IMR-90 (cell line): ENCODE measurements at regions not wholly inside any gene's neighbourhood (a gene's known extent, or its start where the extent isn't known, plus 50 kb on each side); places are given as distances from the start of the nearest gene placed in this dataset.
A peak's percentile ranks its signal among the peaks of the same experiment; 100 is the strongest.

Experiments
- ATAC-seq: fragments of 200-7000 bp; cut with Tn5 transposase; 2 replicates; pipeline ENCODE4 v1.9.1; 2020; ENCODE audit warnings: low read depth, mild to moderate bottlenecking, moderate library complexity
- BruUV-seq: library from RNA; stranded (reverse); fragments of 400-500 nt; replicated peaks from 2 replicates; lab custom pipeline; 2021; lab: Mats Ljungman, UMichigan
- CTCF ChIA-PET: fragments of 300-600 bp; formaldehyde crosslinking; extraction: SDS; loops from one replicate; lab custom pipeline; 2021; ENCODE audit warnings: antibody characterized with exemption; lab: Yijun Ruan, JAX
- POLR2A ChIA-PET: fragments of 300-600 bp; sonication (Branson Sonifier 250); formaldehyde crosslinking; loops from one replicate; lab custom pipeline; 2022; ENCODE audit warnings: antibody characterized with exemption; ENCODE audit not compliant: unreplicated experiment; lab: Charles Lee
- DNase-seq: peaks from one replicate; pipeline ENCODE4 v3.0.0; 2013
- H2AFZ ChIP-seq: replicated peaks from 2 replicates; pipeline ENCODE3; 2013; ENCODE audit warnings: low read length, mild to moderate bottlenecking; ENCODE audit not compliant: poor library complexity
- H2AK5ac ChIP-seq: 2 replicates; pipeline ENCODE4 v1.6.1; 2013; ENCODE audit warnings: low read depth, low read length, inconsistent platforms
- H2AK9ac ChIP-seq: replicated peaks from 2 replicates; pipeline ENCODE3; 2013; ENCODE audit warnings: mild to moderate bottlenecking, low read depth, low read length, moderate library complexity; ENCODE audit not compliant: poor library complexity
- H2BK120ac ChIP-seq: 2 replicates; pipeline ENCODE4 v1.6.1; 2013; ENCODE audit warnings: low read depth, low read length, inconsistent platforms
- H2BK15ac ChIP-seq: 3 replicates; pipeline ENCODE4 v1.6.1; 2013; ENCODE audit warnings: low read depth, low read length, inconsistent platforms
- H2BK20ac ChIP-seq: 2 replicates; pipeline ENCODE4 v1.6.1; 2013; ENCODE audit warnings: low read depth, mild to moderate bottlenecking, inconsistent platforms, low read length, moderate library complexity
- H2BK5ac ChIP-seq: 2 replicates; pipeline ENCODE4 v1.6.1; 2013; ENCODE audit warnings: mild to moderate bottlenecking, low read depth, low read length, inconsistent platforms; ENCODE audit not compliant: poor library complexity, severe bottlenecking
- H3K14ac ChIP-seq: replicated peaks from 2 replicates; pipeline ENCODE4 v1.6.1; 2013; ENCODE audit warnings: low read depth, low read length, inconsistent platforms
- H3K18ac ChIP-seq: 2 replicates; pipeline ENCODE4 v1.6.1; 2013; ENCODE audit warnings: low read depth, low read length, control low read depth
- H3K23ac ChIP-seq: 2 replicates; pipeline ENCODE4 v1.6.1; 2013; ENCODE audit warnings: low read depth, low read length, inconsistent platforms
- H3K27ac ChIP-seq: 2 replicates; pipeline ENCODE4 v1.5.1; 2013; ENCODE audit warnings: mild to moderate bottlenecking, control low read depth, low read length; ENCODE audit not compliant: insufficient read depth
- H3K27me3 ChIP-seq: 2 replicates; pipeline ENCODE4 v1.6.1; 2013; ENCODE audit warnings: low read length; ENCODE audit not compliant: control insufficient read depth, insufficient read depth
- H3K36me3 ChIP-seq: 2 replicates; pipeline ENCODE4 v1.6.1; 2013; ENCODE audit warnings: low read length, mixed read lengths; ENCODE audit not compliant: control insufficient read depth, insufficient read depth
- H3K4ac ChIP-seq: 2 replicates; pipeline ENCODE4 v1.6.1; 2013; ENCODE audit warnings: low read depth, low read length, inconsistent platforms
- H3K4me1 ChIP-seq: 2 replicates; pipeline ENCODE4 v1.6.1; 2013; ENCODE audit warnings: low read length, mixed read lengths; ENCODE audit not compliant: control insufficient read depth, insufficient read depth
- H3K4me2 ChIP-seq: 2 replicates; pipeline ENCODE4 v1.6.1; 2013; ENCODE audit warnings: low read depth, mild to moderate bottlenecking, control low read depth, low read length, moderate library complexity
- H3K4me3 ChIP-seq: 2 replicates; pipeline ENCODE4 v1.5.1; 2013; ENCODE audit warnings: low read depth, mild to moderate bottlenecking, control low read depth, low read length, moderate library complexity; ENCODE audit not compliant: insufficient read depth
- H3K56ac ChIP-seq: 2 replicates; pipeline ENCODE4 v1.6.1; 2013; ENCODE audit warnings: low read length, inconsistent platforms; ENCODE audit not compliant: insufficient read depth; ENCODE audit errors: extremely low read depth
- H3K79me1 ChIP-seq, 2 experiments: 2 replicates each; pipeline ENCODE4 v1.6.1; 2013; ENCODE audit warnings: low read length in 2 of 2, inconsistent platforms in 1 of 2, low read depth in 1 of 2
- H3K9ac ChIP-seq: 2 replicates; pipeline ENCODE4 v1.6.1; 2013; ENCODE audit warnings: low read depth, low read length, control low read depth
- H3K9me1 ChIP-seq: 2 replicates; pipeline ENCODE4 v1.6.1; 2013; ENCODE audit warnings: low read length, inconsistent platforms; ENCODE audit not compliant: insufficient read depth
- H3K9me3 ChIP-seq: 2 replicates; pipeline ENCODE4 v1.6.1; 2013; ENCODE audit warnings: low read length; ENCODE audit not compliant: control insufficient read depth, insufficient read depth
- H4K20me1 ChIP-seq: 2 replicates; pipeline ENCODE4 v1.6.1; 2013; ENCODE audit warnings: low read length, inconsistent platforms; ENCODE audit not compliant: insufficient read depth
- H4K5ac ChIP-seq: 2 replicates; pipeline ENCODE4 v1.6.1; 2013; ENCODE audit warnings: mild to moderate bottlenecking, low read depth, low read length, control low read depth
- H4K8ac ChIP-seq, 2 experiments: 2 replicates each; pipeline ENCODE4 v1.6.1; 2013; ENCODE audit warnings: low read depth in 2 of 2, low read length in 2 of 2, control low read depth in 1 of 2, inconsistent platforms in 1 of 2
- H4K91ac ChIP-seq: 2 replicates; pipeline ENCODE4 v1.6.1; 2013; ENCODE audit warnings: low read depth, low read length, inconsistent platforms; ENCODE audit not compliant: insufficient read depth
- CEBPB ChIP-seq: IDR thresholded peaks from 2 replicates; pipeline ENCODE4 v1.6.1; 2012; ENCODE audit warnings: low read depth, low read length, improper control_type of control experiment
- CHD1 ChIP-seq: IDR thresholded peaks from 2 replicates; pipeline ENCODE4 v1.6.1; 2012; ENCODE audit warnings: low read depth, low read length, improper control_type of control experiment
- MXI1 ChIP-seq: IDR thresholded peaks from 2 replicates; pipeline ENCODE4 v1.6.1; 2012; ENCODE audit warnings: low read depth, mild to moderate bottlenecking, low read length, moderate library complexity, borderline replicate concordance
- POLR2A ChIP-seq: IDR thresholded peaks from 2 replicates; pipeline ENCODE4 v1.6.1; 2012; ENCODE audit warnings: mild to moderate bottlenecking, low read depth, low read length
- RAD21 ChIP-seq: IDR thresholded peaks from 2 replicates; pipeline ENCODE4 v1.6.1; 2012; ENCODE audit warnings: low read length, improper control_type of control experiment
- WGBS, 2 experiments: methylation state at CpG; one replicate each; pipeline versions ENCODE4 v1.1.5 to v1.1.7; 2013; ENCODE audit warnings: missing lambda C conversion rate in 2 of 2; ENCODE audit not compliant: insufficient read length in 1 of 2; ENCODE audit errors: extremely low coverage in 2 of 2; 5-methylcytosine and 5-hydroxymethylcytosine counted together
- dilution Hi-C: fragments of 300-500 bp; cut with HindIII; formaldehyde crosslinking; loops from one replicate; pipeline ENCODE4 v1.14.3; 2018; ENCODE audit warnings: low sequenced_read_pairs; ENCODE audit not compliant: unreplicated experiment
- in situ Hi-C: fragments of 300-500 bp; cut with MboI; formaldehyde crosslinking; loops from 3 replicates; pipeline ENCODE4 v1.14.3; 2019; ENCODE audit warnings: low sequenced_read_pairs, inconsistent platforms, mixed read lengths
- intact Hi-C: fragments of 100-400 bp; cut with micrococcal nuclease; formaldehyde crosslinking; loops from 2 replicates; pipeline ENCODE4 v1.10.0; 2022

GRCh38 chr3:144189044-144189443 is 217.4 kb downstream of the DIPK2A start:
- no peak overlapping the region for H2AFZ ChIP-seq
- in situ Hi-C loops = no loop called here

More at GRCh38 chr3:144189044-144189443, 217.4 kb downstream of the DIPK2A start:
- no peak overlapping the region for H3K23ac ChIP-seq
- no peaks in the 10 kb centered on the region for H3K4me1 ChIP-seq
- CTCF ChIA-PET = no interaction called here
- H2BK120ac ChIP-seq = no peak overlapping the region
- dilution Hi-C loops (no loop called here), intact Hi-C loops (no loop called here)
- H3K9ac ChIP-seq = no peak overlapping the region
- H3K9me1 ChIP-seq = no peaks in the 10 kb centered on the region
- ATAC-seq = peak; percentile 90
- no TSS peak for BruUV-seq
- no peak overlapping the region for H2BK20ac ChIP-seq
- H3K4ac ChIP-seq = no peak overlapping the region
- H3K18ac ChIP-seq = no peak overlapping the region
- no peaks in the 10 kb centered on the region for H3K79me1 ChIP-seq
- no peak overlapping the region for H2AK5ac ChIP-seq
- no peak overlapping the region for H3K56ac ChIP-seq
- no peak overlapping the region for H3K4me2 ChIP-seq
- no peak overlapping the region for H3K14ac ChIP-seq
- no peaks in the 10 kb centered on the region for H3K27me3 ChIP-seq
- H3K27ac ChIP-seq = no peak overlapping the region
- peak; percentile 46 for DNase-seq
- no peak overlapping the region for H2AK9ac ChIP-seq
- H3K4me3 ChIP-seq = no peak overlapping the region
- WGBS, 2 experiments = no CpG with 5 or more reads among the region's 2 CpGs
- no peaks in the 10 kb centered on the region for H3K36me3 ChIP-seq
- peaks cover 3% of the 10 kb centered on the region; the same call in 1 of the 2 replicates for H3K9me3 ChIP-seq
- POLR2A ChIA-PET = no interaction called here
- peak overlapping the region; percentile 45 for H2BK5ac ChIP-seq
- H4K8ac ChIP-seq = no peak overlapping the region
- no peak overlapping the region for H4K5ac ChIP-seq
- no peaks in the 10 kb centered on the region for H4K20me1 ChIP-seq
- H2BK15ac ChIP-seq = no peak overlapping the region
- no peak overlapping the region for H4K91ac ChIP-seq
- TF ChIP-seq MXI1 (no peak), CEBPB (no peak), CHD1 (no peak), RAD21 (no peak), POLR2A (no peak)
